Caki2 (cell line): ENCODE measurements at regions not wholly inside any gene's neighbourhood (a gene's known extent, or its start where the extent isn't known, plus 50 kb on each side); places are given as distances from the start of the nearest gene placed in this dataset.

ENCODE experiments used
- DNase-seq: peaks from one replicate; pipeline ENCODE4 v3.0.0-alpha.2; 2015; ENCODE audit warnings: low read depth
- in situ Hi-C: cut with HindIII; loops from 2 replicates; pipeline ENCODE4 v1.10.0; 2016; ENCODE audit warnings: low sequenced_read_pairs, low pct_unique_long_range_greater_than_20kb, mixed read lengths

DNA sequence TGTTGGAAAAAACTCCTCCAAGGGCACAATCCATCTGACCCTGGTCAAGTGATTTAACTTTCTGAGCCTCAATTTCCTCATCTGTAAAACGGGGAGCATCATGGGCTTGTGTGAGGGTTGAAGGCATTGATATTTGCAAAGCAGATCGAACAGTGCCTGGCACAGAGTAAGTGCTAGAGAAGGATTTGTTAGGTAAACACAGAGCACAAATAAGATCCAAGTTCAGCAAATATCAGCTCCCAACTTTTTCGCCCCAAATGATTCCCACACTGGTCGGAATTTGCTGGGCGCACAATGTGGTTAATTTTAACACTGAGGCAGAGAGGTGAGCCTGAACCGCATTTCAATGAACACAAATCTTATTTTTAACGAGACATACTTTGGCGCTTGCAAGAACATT lies 76.3 kb upstream of the ATP2B2 start:
- DNase-seq: no peak
- in situ Hi-C loops: no loop called here

DNA sequence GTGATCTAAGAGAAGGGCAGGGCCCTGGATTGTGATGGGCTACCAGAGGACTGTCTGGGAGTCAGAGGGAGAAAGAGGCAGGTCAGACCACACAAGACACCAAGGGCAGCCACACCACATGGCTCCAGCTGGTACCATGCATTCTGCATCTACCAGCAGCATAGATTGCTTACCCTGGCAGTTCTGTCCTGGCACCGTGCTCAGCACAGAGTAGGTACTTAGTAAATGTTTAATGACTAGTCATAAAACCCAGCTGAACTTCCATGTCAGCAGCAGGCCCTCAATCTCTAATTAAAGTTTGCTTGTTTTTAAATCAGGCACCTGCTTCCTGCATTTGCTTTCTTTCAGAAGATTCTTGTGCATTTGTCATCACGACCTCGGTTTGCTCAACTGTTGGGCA lies 77.3 kb upstream of the ATP2B2 start:
- in situ Hi-C loops: no loop called here
- no peak for DNase-seq

DNA sequence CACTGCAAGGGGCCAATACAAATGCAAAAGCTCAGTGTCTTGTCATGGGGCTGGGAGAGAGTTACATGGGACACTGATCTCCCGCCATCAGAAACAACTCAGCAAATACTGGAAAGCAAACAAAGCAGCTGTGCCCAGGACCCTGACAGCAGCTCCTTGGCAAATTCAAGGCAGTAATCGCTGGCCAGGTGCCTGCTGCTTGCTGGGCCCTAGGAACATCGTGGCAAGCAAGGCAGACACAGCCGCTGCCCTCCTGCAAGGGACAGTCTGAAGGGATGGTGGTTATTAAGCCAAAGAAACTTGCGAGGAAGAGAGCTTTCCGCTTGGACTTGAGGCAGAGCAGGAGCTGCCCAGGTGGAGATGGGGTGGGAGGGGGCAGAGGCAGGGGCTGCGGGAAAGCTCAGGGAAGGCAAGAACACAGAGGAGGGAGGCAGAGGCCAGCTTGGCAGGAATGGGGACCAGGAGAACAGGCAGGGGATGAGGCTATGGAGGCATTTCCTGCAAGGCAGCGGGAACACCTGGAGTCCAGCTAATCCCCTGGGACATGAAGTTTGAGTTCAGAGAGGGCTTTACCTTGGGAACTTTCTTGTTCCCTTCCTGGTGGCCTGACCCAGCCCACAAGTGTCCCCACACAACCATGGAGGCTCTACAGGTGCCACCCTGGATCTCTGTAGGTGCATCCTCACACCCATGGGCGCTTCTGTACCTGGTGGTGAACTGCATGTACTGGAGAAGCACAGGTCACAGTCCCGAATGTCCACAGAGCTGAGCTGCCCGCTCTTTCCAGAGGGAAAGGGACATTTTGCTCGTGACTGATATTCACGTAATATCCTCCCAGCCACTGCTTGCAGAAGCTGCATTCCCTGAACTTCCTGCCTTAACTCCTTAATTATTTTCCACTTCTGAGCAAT lies 78.7 kb upstream of the ATP2B2 start:
- no peak for DNase-seq
- in situ Hi-C loops: no loop called here

DNA sequence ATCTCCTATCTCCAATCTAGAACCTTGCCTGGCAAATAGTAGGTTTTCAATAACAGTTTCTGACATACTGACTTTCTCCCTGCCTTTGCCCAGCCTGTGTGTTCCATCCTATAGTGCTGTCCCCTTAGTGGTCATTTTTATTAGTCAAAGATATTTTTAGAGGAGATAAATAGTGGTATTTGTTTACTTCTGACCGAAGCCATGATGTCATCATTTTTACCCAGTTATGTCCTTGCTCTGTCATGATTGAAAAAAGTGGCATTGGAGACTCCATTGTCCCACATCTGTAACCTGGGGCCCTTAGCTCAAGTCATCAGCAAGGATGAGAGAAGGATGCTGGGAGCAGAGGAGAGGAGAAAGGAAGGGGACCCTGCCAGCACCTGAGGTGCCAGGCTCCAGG lies 80.6 kb upstream of the ATP2B2 start:
- in situ Hi-C loops: no loop called here

DNA sequence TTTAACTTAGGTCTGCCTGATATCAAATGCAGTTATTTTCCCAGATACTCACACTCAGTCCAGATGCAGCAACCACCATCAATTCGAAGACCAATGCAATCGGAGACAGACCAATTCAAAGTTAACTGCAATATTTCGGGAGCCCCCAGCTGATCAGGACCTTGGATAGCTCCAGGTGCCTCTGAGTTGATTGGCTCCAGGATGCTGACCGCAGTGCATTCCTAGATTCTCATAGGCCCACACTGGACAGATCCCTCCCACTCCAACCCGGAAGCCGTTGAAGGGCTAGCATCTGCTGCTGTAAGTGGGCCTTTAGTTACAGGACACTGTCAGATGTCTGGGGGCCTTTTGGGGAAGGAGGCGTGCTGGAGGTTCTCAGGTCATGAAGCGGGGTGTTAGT lies 89.5 kb upstream of the ATP2B2 start:
- in situ Hi-C loops: no loop called here
- peak; percentile 69 for DNase-seq

More for the DNA sequence above, 80.6 kb upstream of the ATP2B2 start:
- no peak for DNase-seq

DNA sequence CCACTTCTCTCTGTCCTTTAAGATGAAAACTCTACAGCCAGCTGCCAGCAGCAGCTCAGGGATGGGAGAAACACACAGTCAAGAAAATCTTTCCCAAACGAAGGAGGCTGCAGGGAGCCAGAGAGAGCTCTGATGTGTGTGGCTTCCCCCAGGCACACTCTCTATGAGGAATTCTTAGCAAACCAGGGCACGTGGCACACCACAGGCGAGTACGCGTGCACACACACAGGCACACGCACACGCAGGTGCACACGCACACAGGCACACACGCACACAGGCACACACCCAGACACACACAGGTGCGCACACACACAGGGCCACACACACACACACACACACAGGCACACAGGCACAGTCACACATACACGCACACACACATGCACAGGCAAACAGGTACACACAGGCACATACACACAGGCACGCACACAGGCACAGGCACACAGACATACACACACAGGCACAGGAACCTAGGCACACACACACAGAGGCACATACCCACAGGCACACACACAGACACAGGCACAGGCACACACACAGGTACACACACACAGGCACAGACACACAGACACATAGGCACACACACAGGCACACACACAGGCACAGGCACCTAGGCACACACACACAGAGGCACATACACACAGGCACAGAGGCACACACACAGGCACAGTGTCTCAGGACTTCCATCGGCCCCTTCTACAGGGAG lies 91.5 kb upstream of the ATP2B2 start:
- in situ Hi-C loops: no loop called here
- no peak for DNase-seq

DNA sequence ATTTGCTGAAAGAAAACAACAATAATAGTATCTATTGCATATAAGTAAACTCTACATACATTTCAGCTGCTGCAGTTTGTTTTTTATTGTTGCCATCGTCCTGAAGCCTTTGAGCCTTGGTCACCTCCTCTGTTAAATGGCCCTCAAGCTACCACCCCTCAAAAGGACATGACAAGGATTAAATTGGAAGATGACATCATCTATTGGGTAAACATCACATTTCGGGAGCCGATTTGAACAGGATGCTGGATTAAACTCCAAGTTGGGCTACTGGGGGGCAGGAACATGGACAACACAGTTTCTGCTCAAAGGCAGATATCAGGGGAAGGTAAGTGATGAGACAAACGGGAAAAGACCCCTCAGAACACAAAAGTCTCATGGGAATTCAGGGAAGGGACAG lies 92.3 kb upstream of the ATP2B2 start:
- no peak for DNase-seq
- in situ Hi-C loops: no loop called here

DNA sequence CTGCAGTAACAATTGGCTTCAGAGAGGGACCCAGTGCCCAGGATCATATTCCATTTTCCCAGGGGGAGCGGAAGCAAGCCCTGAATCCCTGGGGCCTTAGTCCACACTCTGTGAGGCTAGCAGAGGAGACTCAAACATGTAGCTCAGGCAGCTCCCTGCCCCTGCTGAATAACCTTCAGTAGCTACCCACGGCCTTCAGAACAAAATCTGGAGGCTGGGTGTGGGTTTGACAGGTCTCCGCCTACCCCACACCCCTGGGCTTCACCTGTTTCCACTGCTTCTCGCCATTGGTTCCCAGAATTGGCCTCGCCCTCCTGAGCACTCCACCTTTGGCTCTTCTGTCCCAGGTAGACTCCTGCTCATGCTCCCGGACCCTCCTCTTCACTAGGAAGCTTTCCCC lies 93.6 kb upstream of the ATP2B2 start:
- in situ Hi-C loops: no loop called here
- DNase-seq: no peak

DNA sequence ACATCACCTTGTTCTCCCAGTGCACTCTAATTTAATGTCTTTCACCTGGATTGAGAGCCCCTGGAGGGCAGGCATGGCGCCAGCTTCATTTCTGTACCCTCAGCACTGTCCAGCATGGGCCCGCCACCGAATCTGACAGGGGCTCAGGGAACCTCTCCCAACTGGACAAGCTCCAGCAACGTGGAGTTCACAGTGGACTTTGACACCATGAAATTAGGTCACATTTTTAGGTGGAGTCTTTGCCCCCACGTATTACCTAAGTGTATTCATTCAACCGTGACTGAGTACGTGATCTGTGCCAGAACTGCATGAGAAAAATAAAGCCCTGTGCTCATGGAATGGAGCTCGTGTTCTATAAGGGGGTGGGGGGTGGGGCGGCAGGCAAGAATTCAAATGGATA lies 94.1 kb upstream of the ATP2B2 start:
- DNase-seq: peak; percentile 2
- in situ Hi-C loops: no loop called here

DNA sequence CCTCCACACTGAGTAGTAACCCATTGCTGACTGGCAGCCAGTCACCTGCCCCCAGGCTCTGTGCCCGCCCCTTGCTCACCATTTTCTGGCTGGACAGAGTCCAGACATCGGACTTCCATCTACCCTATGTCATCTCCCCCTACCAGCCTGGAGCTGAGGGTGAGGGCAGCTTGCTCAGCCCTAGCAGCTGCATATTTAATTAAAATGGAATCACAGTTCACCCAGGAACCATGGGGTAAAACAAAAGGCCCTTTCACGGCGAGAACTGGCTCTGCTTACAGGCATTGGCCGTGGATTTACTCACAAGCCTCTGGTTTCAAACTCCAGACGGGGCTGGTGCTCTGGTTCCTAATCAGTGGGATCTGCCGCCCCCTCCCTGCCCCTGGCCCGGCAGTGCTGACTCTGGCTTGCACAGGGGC lies 94.9 kb upstream of the ATP2B2 start:
- no peak for DNase-seq
- in situ Hi-C loops: no loop called here

DNA sequence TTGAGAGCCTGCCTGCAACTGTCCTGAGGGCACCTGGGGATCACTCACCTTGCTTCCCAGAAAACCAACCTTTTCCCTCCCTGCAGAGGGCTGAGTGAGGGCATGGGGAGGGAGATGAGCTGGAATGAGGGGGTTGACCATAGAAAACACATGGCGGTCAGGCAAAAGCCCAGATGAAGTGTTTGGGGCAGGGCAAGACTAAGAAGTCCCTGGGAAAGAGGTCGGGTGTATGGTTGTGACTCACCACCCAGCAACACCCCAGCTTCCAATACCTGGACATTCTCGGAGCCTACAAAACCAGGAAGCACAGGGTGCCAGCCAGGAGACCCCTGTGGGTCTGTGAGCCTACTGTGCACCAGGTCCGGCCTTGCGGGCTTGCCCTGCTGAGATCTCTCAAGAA lies 95.3 kb upstream of the ATP2B2 start:
- in situ Hi-C loops: no loop called here
- no peak for DNase-seq

DNA sequence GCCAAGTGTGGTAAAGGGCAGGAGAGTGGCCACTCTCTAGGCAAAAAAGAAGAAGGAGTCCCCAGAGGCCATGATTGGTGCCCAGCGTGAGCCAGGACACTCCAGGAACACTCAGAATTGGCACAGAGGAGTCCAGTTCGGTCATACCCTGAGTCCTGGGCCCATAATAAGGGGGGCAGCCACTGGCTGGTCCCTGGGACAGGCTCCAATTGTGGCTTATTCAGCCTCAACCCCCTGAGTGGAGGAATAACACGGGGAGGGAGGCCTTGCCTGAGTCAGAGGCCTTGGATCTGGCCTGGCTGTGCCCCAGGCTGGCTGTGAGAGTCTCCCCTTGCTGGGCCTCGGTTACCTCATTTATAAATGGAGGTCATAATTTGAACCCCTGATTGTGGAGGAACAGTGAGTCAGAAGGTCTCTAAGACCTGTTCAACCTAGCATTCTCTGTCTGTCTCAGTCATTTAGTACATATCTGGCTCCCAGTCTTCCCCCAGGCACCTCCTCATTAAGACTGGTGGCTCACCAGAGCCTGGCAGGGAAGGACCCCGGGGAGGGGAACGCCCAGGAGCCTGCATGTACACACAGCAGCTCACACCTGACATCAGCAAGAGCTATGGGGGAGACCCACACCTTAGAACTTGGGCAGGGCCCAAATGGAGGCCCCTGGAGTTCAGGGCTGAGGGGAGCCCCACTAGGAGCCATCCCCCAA lies 95.9 kb upstream of the ATP2B2 start:
- no peak for DNase-seq

DNA sequence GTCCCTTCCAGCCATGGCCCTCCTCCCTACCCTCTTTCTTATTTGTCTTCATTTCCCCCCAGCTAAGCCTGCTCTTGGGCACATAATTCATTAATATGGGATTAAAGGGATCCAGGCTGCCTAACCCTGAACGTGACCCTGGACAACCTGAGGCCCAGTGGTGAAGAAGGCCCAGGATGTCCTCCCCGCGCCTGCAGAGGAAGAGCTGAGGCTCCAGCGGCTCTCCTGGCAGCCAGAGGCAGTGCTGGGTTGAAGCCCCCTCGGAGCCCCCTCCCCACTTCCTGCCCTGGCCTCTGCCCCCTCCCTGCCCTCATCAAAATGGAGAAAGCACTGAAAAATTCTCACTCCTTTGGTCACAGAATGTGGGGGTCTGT lies 96.5 kb upstream of the ATP2B2 start:
- no peak for DNase-seq
- in situ Hi-C loops: no loop called here

More for the DNA sequence above, 95.9 kb upstream of the ATP2B2 start:
- in situ Hi-C loops: no loop called here

DNA sequence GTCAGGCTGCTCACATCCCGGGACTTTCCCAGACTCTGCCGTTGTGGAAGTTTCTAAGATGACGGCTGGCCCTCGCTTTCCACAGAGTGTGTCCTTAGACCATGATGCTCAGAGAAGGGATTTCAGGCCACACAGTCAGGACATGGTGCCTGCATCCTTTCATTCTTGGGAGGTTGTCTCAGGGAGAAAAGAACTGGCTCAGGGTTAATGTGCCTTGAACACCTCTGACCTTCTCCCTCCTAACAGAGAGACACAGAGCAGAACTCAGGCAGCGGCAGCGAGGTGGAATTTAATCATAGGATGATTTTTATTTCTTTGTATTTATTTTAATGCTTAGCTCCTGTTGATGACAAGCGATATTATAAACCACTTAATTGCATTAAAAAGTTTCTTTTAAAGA lies 96.9 kb upstream of the ATP2B2 start:
- in situ Hi-C loops: no loop called here
- no peak for DNase-seq

DNA sequence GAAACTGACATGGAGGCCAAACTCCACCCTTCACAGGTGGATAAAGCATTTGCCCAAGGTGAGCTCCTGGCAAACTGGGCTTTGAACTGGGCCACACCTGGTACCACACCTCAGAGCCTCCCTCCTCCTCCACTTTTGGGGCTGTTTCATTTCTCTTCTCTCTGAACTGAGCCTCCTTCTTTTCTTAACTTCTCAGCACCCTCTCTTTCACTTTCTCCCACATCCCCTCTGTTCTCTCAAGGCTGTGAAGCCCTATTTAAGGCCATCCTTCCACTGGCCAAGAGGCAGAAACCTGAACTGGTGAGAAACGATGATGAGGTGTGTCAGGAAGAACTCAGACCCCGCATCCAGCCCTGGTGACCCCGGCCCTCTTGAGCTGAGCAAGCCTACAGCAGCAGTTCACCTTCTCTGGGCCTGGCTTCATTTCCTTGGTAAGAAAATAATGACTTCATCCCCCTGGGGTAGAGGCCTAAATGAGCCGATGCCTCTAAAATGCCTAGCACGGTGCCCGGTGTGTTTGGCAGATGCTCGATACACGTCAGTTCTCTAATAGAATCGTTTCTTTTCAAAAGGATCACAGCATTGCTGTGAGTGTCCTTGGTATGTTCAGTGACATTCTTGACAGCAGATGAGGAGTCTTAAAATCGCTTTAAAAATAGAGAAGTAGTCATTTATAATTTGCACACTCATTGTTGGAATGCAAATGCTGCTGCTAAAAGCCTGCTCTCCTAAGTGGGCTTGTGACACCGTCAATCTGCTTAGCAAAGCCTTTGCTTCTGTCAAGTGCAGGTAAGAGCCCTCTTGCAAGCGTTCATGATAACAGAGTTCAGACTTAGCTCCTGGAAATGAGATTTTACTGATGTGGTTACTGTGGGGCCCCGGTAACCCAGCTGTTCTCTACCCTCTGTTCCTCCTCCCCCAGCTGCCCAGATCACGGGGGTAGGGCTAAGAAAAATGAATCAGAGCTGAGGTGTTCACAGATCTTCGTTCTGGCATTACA lies 97.7 kb upstream of the ATP2B2 start:
- in situ Hi-C loops: no loop called here
- no peak for DNase-seq

DNA sequence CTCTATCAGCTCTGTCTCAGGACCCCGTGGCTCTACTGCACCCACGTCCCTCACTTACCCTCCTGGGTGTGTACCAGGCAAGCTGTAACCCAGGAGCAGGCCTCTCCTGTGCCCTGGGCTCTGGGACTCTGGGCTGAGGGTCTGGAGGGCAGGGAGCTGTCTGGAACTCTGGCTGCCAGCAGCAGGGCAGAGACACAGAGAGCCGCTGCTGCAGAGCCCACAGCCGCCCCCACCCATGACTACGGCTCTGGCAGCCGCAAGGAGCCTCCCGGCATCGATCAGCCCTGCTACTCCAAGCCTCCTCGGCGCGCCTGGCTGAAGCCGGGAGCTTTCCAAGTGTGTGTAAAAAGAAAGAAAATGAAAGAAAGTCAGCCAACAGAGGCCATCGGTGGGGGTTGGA lies 103.7 kb upstream of the ATP2B2 start:
- DNase-seq: no peak
- in situ Hi-C loops: no loop called here

DNA sequence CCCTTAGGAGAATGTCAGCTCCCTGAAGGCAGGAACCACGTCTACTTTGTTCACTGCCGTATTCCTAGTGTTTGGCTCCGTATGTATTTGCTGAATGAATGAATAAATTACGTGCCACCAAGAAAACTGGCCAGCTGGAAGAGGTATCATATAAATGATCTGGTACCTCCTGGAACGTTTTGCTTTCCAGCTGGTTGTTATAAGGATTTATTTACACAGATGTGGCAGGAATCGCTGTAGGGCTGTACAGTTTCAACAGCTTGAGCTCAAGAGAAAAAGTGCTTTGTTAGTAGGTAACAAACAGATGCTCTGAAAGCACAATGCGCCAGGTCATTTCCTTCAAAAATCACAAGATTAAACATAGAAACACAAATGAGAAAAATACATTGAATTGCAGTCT lies 108.8 kb upstream of the ATP2B2 start:
- DNase-seq: no peak
- in situ Hi-C loops: no loop called here

DNA sequence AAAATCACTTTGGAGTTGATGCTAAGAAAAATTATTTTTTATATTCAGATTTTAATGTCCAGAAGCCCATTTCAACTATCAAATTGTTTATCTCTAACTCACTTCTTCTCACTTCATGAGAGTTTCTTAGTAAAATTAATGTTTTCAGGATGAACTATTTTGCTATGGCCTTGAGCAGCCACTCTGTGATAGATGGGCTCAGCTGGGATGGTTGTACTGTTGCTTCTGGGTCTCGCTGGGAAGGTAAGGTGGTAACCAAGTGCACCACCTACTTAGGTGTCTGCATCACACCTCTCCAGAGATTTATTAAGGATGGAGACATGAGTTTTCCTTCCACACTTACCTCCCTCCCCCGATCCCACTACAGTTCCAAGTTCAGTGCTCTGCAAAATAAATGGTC lies 110.3 kb upstream of the ATP2B2 start:
- in situ Hi-C loops: no loop called here
- no peak for DNase-seq
